CD4-positive, alpha-beta memory T cell (primary cell): ENCODE measurements at regions not wholly inside any gene's neighbourhood (a gene's known extent, or its start where the extent isn't known, plus 50 kb on each side); places are given as distances from the start of the nearest gene placed in this dataset.
"Not testable (repeated sequence)": the region's sequence is repeated elsewhere in the genome, so short reads cannot be mapped to it uniquely, and the experiment has no call there.

Source experiments
- CTCF ChIA-PET: fragments of 350-600 bp; sonication (Branson Sonifier 250); formaldehyde crosslinking; loops from one replicate; lab custom pipeline; 2021; ENCODE audit warnings: inconsistent platforms; ENCODE audit not compliant: partially characterized antibody; lab: Charles Lee
- POLR2A ChIA-PET: fragments of 350-600 bp; sonication (Branson Sonifier 250); formaldehyde crosslinking; loops from one replicate; lab custom pipeline; 2021; ENCODE audit not compliant: partially characterized antibody; lab: Charles Lee
- DNase-seq, 5 donors: peaks; one replicate each; pipeline versions ENCODE4 v3.0.0 to v3.0.0-alpha.2; 2020 to 2022; ENCODE audit warnings: mixed read lengths in 1 of 5
- H3K27ac ChIP-seq: one replicate; pipeline ENCODE4 v1.7.0; 2013; ENCODE audit warnings: low read depth, low read length
- H3K27me3 ChIP-seq: 2 replicates; pipeline ENCODE4 v1.7.0; 2013; ENCODE audit warnings: mild to moderate bottlenecking, low read length, moderate library complexity; ENCODE audit not compliant: insufficient read depth
- H3K36me3 ChIP-seq: 2 replicates; pipeline ENCODE4 v1.7.0; 2013; ENCODE audit warnings: mild to moderate bottlenecking, low read length, moderate library complexity; ENCODE audit not compliant: insufficient read depth
- H3K4me1 ChIP-seq: 2 replicates; pipeline ENCODE4 v1.7.0; 2013; ENCODE audit warnings: mild to moderate bottlenecking, low read length, moderate library complexity; ENCODE audit not compliant: insufficient read depth
- H3K4me3 ChIP-seq, 2 donors: one replicate each; pipeline ENCODE4 v1.7.0; 2013; ENCODE audit warnings: low read length in 2 of 2, mild to moderate bottlenecking in 1 of 2
- H3K9me3 ChIP-seq, 2 donors: one replicate each; pipeline ENCODE4 v1.7.0; 2013; ENCODE audit warnings: low read length in 2 of 2, control low read depth in 1 of 2; ENCODE audit not compliant: control insufficient read depth in 1 of 2
- H3K27ac Mint-ChIP-seq, 7 donors: one replicate each; pipeline ENCODE4 v1.8.0; 2020 to 2021; ENCODE audit warnings: mixed read lengths in 7 of 7, mild to moderate bottlenecking in 6 of 7, inconsistent platforms in 3 of 7, moderate library complexity in 3 of 7
- H3K27me3 Mint-ChIP-seq, 2 donors: one replicate each; pipeline ENCODE4 v1.8.0; 2020 to 2021; ENCODE audit warnings: mixed read lengths in 2 of 2
- H3K36me3 Mint-ChIP-seq, 2 donors: one replicate each; pipeline ENCODE4 v1.8.0; 2020 to 2021; ENCODE audit warnings: mixed read lengths in 2 of 2, inconsistent platforms in 1 of 2, mild to moderate bottlenecking in 1 of 2
- H3K4me1 Mint-ChIP-seq, 4 donors: one replicate each; pipeline ENCODE4 v1.8.0; 2020 to 2021; ENCODE audit warnings: mixed read lengths in 4 of 4, mild to moderate bottlenecking in 1 of 4
- H3K4me3 Mint-ChIP-seq, 8 donors: one replicate each; pipeline ENCODE4 v1.8.0; 2020 to 2021; ENCODE audit warnings: mixed read lengths in 8 of 8, mild to moderate bottlenecking in 7 of 8, moderate library complexity in 6 of 8, inconsistent platforms in 3 of 8
- H3K9me3 Mint-ChIP-seq, 8 donors: one replicate each; pipeline ENCODE4 v1.8.0; 2020 to 2021; ENCODE audit warnings: mixed read lengths in 8 of 8, mild to moderate bottlenecking in 5 of 8, inconsistent platforms in 3 of 8, moderate library complexity in 1 of 8
- intact Hi-C: fragments of 100-400 bp; cut with micrococcal nuclease; formaldehyde crosslinking; loops from one replicate; pipeline ENCODE4 v1.15.1; 2023

GRCh38 chr12:68538726-68539614 is 71.7 kb upstream of the RAP1B start:
- Mint-ChIP-seq H3K36me3 (no peaks in the 10 kb centered on the region), H3K4me3 (peak overlapping the region; percentile 48 to 83 (median 66)), H3K9me3 (peaks cover 0 to 12% (median 5%) of the 10 kb centered on the region in 8 donors), H3K27ac (peak overlapping the region; percentile 10 to 91 (median 63)), H3K27me3 (no peaks in the 10 kb centered on the region), H3K4me1 (peaks cover 26 to 56% (median 40%) of the 10 kb centered on the region in 4 donors)
- no peaks in the 10 kb centered on the region for H3K36me3 ChIP-seq
- no peaks in the 10 kb centered on the region for H3K9me3 ChIP-seq
- no peaks in the 10 kb centered on the region for H3K27me3 ChIP-seq
- peaks cover 35% of the 10 kb centered on the region for H3K4me1 ChIP-seq
- H3K4me3 ChIP-seq = no peak overlapping the region
- intact Hi-C loops = loop anchor here (2.0 to 5.0 kb wide), 5 partner anchors 26 to 172 kb away; partner anchors contain the start of genes NUP107 and RAP1B
- no peak overlapping the region for H3K27ac ChIP-seq
- CTCF ChIA-PET = interaction anchor here (0.6 to 2.0 kb wide), 7 partner anchors 11 to 179 kb away, joined by 3 to 11 read pairs (median 3); no protein-coding TSS in a partner anchor
- peak; percentile 64 to 78 (median 76) for DNase-seq
- POLR2A ChIA-PET = interaction anchor here (0.5 to 2.1 kb wide), 13 partner anchors 12 to 303 kb away, joined by 3 to 34 read pairs (median 4); partner anchors contain the start of genes MDM2 and RAP1B

- Histone ChIP-seq H3K27me3 (no peaks in the 10 kb centered on the region), H3K4me1 (peaks cover 35% of the 10 kb centered on the region), H3K4me3 (no peak overlapping the region), H3K9me3 (no peaks in the 10 kb centered on the region), H3K36me3 (no peaks in the 10 kb centered on the region), H3K27ac (no peak overlapping the region)
- H3K4me3 Mint-ChIP-seq = peak overlapping the region in 7 of 8 donors; percentile 48 to 83 (median 67)
- H3K9me3 Mint-ChIP-seq = peaks cover 0 to 12% (median 5%) of the 10 kb centered on the region in 8 donors
- peaks cover 26 to 56% (median 40%) of the 10 kb centered on the region in 4 donors for H3K4me1 Mint-ChIP-seq
- ChIA-PET CTCF (interaction anchor here (1.0 to 2.0 kb wide), 3 partner anchors 12 to 180 kb away, joined by 3 to 11 read pairs (median 4); no protein-coding TSS in a partner anchor), POLR2A (interaction anchor here (0.6 to 2.1 kb wide), 9 partner anchors 13 to 268 kb away, joined by 3 to 34 read pairs (median 5); partner anchors contain the start of genes MDM2 and RAP1B)
- H3K27ac Mint-ChIP-seq = peak overlapping the region in 5 of 7 donors; percentile 10 to 82 (median 55)
- H3K27me3 Mint-ChIP-seq = no peaks in the 10 kb centered on the region
- intact Hi-C loops = loop anchor here (2.0 to 5.0 kb wide), 5 partner anchors 25 to 172 kb away; partner anchors contain the start of genes NUP107 and RAP1B
- H3K36me3 Mint-ChIP-seq = no peaks in the 10 kb centered on the region
- DNase-seq = no peak
Measured at GRCh38 chr12:68539615-68539952, 71.1 kb upstream of the RAP1B start.

- peak overlapping the region in 2 of 8 donors; percentile 43 to 61 for H3K4me3 Mint-ChIP-seq
Measured at GRCh38 chr12:68540768-68541167, 69.9 kb upstream of the RAP1B start.

GRCh38 chr12:68547318-68547717 is 63.4 kb upstream of the RAP1B start:
- H3K27me3 Mint-ChIP-seq, H3K4me3 Mint-ChIP-seq, DNase-seq, H3K4me1 Mint-ChIP-seq, H3K9me3 ChIP-seq, H3K4me3 ChIP-seq, CTCF ChIA-PET, intact Hi-C loops, POLR2A ChIA-PET, H3K36me3 ChIP-seq, H3K27me3 ChIP-seq, H3K4me1 ChIP-seq, H3K27ac ChIP-seq: not testable (repeated sequence)
- Mint-ChIP-seq H3K27ac (peak overlapping the region in 1 of 7 donors; percentile 13), H3K36me3 (peaks cover 13 to 14% of the 10 kb centered on the region in 2 donors), H3K9me3 (peaks cover 0 to 49% (median 22%) of the 10 kb centered on the region in 8 donors)

More at GRCh38 chr12:68540768-68541167, 69.9 kb upstream of the RAP1B start:
- CTCF ChIA-PET, H3K27ac ChIP-seq, H3K27me3 Mint-ChIP-seq, DNase-seq, H3K36me3 ChIP-seq, H3K27me3 ChIP-seq, H3K9me3 ChIP-seq, POLR2A ChIA-PET, H3K4me3 ChIP-seq, intact Hi-C loops, H3K36me3 Mint-ChIP-seq: not testable (repeated sequence)
- Mint-ChIP-seq H3K27ac (peak overlapping the region in 1 of 7 donors; percentile 85), H3K9me3 (peaks cover 0 to 12% (median 7%) of the 10 kb centered on the region in 8 donors), H3K4me1 (peaks cover 26 to 56% (median 40%) of the 10 kb centered on the region in 4 donors)
- peaks cover 35% of the 10 kb centered on the region for H3K4me1 ChIP-seq

- H3K4me3 ChIP-seq, H3K4me1 ChIP-seq, DNase-seq, POLR2A ChIA-PET, H3K4me3 Mint-ChIP-seq, H3K9me3 ChIP-seq, H3K36me3 Mint-ChIP-seq, CTCF ChIA-PET, H3K27ac ChIP-seq, H3K27me3 ChIP-seq, H3K36me3 ChIP-seq, H3K27ac Mint-ChIP-seq, H3K4me1 Mint-ChIP-seq, intact Hi-C loops, H3K27me3 Mint-ChIP-seq: not testable (repeated sequence)
- peaks cover 0 to 23% (median 9%) of the 10 kb centered on the region in 8 donors for H3K9me3 Mint-ChIP-seq
Measured at GRCh38 chr12:68552605-68553195, 58.0 kb upstream of the RAP1B start.

GRCh38 chr12:68557011-68557730 is 53.5 kb upstream of the RAP1B start:
- H3K36me3 ChIP-seq = no peaks in the 10 kb centered on the region
- ChIA-PET POLR2A (no interaction called here), CTCF (no interaction called here)
- peaks cover 2 to 5% of the 10 kb centered on the region in 2 donors for H3K27me3 Mint-ChIP-seq
- no peak overlapping the region for H3K4me3 ChIP-seq
- no peak overlapping the region for H3K27ac ChIP-seq
- H3K27me3 ChIP-seq = no peaks in the 10 kb centered on the region
- H3K9me3 Mint-ChIP-seq = no peaks in the 10 kb centered on the region
- H3K4me1 ChIP-seq = no peaks in the 10 kb centered on the region
- no peak for DNase-seq
- intact Hi-C loops = no loop called here
- no peak overlapping the region for H3K27ac Mint-ChIP-seq
- no peaks in the 10 kb centered on the region for H3K9me3 ChIP-seq
- H3K4me1 Mint-ChIP-seq = peaks cover 5 to 10% (median 8%) of the 10 kb centered on the region in 4 donors
- H3K4me3 Mint-ChIP-seq = no peak overlapping the region
- no peaks in the 10 kb centered on the region for H3K36me3 Mint-ChIP-seq
